HL-60 (cell line): ENCODE measurements at regions not wholly inside any gene's neighbourhood (a gene's known extent, or its start where the extent isn't known, plus 50 kb on each side); places are given as distances from the start of the nearest gene placed in this dataset.

Source experiments
- DNase-seq, 2 experiments: peaks; one replicate each; pipeline ENCODE4 v3.0.0-alpha.2; 2010 to 2020; ENCODE audit warnings: low read depth in 1 of 2, low spot score in 1 of 2
- H3K27ac ChIP-seq: fragments of 250-450 bp; sonication (Bioruptor Pico); replicated peaks from 2 replicates; pipeline ENCODE4 v1.5.1; 2020; ENCODE audit warnings: mild to moderate bottlenecking, moderate library complexity
- H3K27me3 ChIP-seq: fragments of 250-450 bp; sonication (Bioruptor Pico); 2 replicates; pipeline ENCODE4 v1.5.1; 2021; ENCODE audit warnings: mild to moderate bottlenecking, moderate library complexity; ENCODE audit not compliant: insufficient read depth, poor library complexity, severe bottlenecking
- H3K4me3 ChIP-seq: replicated peaks from 2 replicates; pipeline ENCODE4 v1.5.1; 2011; ENCODE audit warnings: mild to moderate bottlenecking, control low read depth, low read length; ENCODE audit not compliant: insufficient read depth
- GABPA ChIP-seq: IDR thresholded peaks from 2 replicates; pipeline ENCODE4 v1.6.1; 2012; ENCODE audit warnings: low read depth
- POLR2AphosphoS5 ChIP-seq: IDR thresholded peaks from 2 replicates; pipeline ENCODE4 v1.6.1; 2012; ENCODE audit warnings: low read depth
- SPI1 ChIP-seq: IDR thresholded peaks from 2 replicates; pipeline ENCODE4 v1.6.1; 2012; ENCODE audit warnings: low read depth, mild to moderate bottlenecking, borderline replicate concordance
- TF ChIP-seq, protein P1 (sequence below): IDR thresholded peaks from one replicate; pipeline ENCODE4 v1.5.1; 2011; ENCODE audit warnings: low read length, control low read depth, inconsistent platforms; ENCODE audit not compliant: insufficient read depth
- TF ChIP-seq, protein P2 (sequence below): IDR thresholded peaks from 2 replicates; pipeline ENCODE4 v1.6.1; 2012; ENCODE audit warnings: low read depth; ENCODE audit not compliant: insufficient replicate concordance

DNA sequence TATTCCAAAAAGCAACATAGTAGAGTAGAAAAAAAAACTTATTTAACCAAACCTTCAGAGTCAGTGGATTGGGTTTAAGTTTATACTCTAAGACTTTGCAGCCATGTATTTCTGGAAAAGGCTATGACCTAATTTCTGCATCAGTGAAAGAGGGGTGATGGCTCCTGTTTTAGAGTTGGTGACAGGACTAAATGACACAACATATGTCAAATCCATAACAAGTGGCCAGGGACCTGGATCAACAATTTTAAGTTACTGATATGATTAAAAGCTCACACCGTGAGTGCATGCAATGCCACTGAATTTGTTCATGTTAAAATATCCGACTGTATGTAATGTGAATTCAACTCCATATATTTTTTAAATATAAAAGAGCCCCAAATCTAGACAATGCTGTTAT, 390.6 kb downstream of the TNS3 start:
- H3K27me3 ChIP-seq = no peaks in the 10 kb centered on the region
- no peak for DNase-seq
- H3K27ac ChIP-seq = no peak overlapping the region
- H3K4me3 ChIP-seq = no peak overlapping the region
- TF ChIP-seq GABPA (no peak), SPI1 (no peak), POLR2AphosphoS5 (no peak)
- TF ChIP-seq, protein P1, sequence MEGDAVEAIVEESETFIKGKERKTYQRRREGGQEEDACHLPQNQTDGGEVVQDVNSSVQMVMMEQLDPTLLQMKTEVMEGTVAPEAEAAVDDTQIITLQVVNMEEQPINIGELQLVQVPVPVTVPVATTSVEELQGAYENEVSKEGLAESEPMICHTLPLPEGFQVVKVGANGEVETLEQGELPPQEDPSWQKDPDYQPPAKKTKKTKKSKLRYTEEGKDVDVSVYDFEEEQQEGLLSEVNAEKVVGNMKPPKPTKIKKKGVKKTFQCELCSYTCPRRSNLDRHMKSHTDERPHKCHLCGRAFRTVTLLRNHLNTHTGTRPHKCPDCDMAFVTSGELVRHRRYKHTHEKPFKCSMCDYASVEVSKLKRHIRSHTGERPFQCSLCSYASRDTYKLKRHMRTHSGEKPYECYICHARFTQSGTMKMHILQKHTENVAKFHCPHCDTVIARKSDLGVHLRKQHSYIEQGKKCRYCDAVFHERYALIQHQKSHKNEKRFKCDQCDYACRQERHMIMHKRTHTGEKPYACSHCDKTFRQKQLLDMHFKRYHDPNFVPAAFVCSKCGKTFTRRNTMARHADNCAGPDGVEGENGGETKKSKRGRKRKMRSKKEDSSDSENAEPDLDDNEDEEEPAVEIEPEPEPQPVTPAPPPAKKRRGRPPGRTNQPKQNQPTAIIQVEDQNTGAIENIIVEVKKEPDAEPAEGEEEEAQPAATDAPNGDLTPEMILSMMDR = no peak
- TF ChIP-seq, protein P2, sequence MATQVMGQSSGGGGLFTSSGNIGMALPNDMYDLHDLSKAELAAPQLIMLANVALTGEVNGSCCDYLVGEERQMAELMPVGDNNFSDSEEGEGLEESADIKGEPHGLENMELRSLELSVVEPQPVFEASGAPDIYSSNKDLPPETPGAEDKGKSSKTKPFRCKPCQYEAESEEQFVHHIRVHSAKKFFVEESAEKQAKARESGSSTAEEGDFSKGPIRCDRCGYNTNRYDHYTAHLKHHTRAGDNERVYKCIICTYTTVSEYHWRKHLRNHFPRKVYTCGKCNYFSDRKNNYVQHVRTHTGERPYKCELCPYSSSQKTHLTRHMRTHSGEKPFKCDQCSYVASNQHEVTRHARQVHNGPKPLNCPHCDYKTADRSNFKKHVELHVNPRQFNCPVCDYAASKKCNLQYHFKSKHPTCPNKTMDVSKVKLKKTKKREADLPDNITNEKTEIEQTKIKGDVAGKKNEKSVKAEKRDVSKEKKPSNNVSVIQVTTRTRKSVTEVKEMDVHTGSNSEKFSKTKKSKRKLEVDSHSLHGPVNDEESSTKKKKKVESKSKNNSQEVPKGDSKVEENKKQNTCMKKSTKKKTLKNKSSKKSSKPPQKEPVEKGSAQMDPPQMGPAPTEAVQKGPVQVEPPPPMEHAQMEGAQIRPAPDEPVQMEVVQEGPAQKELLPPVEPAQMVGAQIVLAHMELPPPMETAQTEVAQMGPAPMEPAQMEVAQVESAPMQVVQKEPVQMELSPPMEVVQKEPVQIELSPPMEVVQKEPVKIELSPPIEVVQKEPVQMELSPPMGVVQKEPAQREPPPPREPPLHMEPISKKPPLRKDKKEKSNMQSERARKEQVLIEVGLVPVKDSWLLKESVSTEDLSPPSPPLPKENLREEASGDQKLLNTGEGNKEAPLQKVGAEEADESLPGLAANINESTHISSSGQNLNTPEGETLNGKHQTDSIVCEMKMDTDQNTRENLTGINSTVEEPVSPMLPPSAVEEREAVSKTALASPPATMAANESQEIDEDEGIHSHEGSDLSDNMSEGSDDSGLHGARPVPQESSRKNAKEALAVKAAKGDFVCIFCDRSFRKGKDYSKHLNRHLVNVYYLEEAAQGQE = no peak

DNA sequence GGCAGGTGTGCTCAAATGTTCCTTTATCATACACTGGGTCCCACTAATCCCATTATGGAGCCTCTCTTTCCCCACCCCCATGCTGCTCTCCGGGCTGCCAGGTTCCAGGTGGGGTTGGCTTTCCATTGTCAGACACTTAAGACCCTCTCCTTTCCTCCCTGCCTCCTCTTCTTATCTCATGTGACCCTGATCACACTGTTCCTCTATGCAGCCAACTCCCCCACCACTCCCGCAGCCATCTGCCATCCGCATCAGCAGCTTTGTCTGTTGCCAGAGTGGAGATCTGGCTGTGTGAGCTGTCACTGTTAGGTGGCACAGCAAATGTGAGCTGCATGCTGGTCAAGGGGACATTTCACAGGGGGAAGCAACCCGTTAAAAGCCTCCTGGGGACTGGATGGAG, 391.4 kb downstream of the TNS3 start:
- H3K4me3 ChIP-seq = no peak overlapping the region
- H3K27ac ChIP-seq = no peak overlapping the region
- no peaks in the 10 kb centered on the region for H3K27me3 ChIP-seq
- no peak for DNase-seq
- TF ChIP-seq SPI1 = no peak
- no peak for TF ChIP-seq POLR2AphosphoS5
- no peak for TF ChIP-seq GABPA
- TF ChIP-seq, protein P2 = no peak
- TF ChIP-seq, protein P1 = no peak

DNA sequence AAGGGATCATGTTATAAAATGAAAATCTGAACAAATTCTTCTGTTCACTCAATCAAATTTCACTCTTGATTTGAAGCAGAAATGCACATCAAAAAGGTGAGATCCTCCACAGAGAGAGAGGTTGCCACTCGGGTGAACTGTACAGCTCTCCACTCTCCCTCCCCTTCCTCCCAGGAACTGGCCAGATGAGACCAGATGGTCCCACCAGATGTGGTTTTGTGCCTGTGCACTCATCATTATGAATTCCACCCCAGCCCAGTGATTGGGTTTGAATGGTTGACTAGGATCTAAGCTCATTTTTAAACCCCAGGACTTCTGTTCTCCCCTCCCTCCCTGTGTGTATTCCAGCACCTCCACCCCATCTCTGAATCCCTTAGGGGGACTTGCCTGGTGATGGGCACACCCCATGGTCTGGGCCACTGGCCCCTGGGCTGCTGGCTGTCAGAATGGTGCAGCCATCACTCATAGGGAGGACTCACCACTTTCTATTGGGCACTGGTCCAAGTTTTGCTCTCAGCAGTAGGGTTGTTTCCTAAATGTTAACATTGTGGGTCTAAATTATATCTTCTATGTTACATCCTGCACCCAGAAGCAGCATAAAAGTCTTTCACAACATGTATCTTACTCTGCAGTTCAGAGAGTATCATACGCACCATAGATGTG, 393.1 kb downstream of the TNS3 start:
- no peak overlapping the region for H3K4me3 ChIP-seq
- H3K27ac ChIP-seq = no peak overlapping the region
- DNase-seq = no peak
- H3K27me3 ChIP-seq = no peaks in the 10 kb centered on the region
- TF ChIP-seq, protein P1 = no peak
- TF ChIP-seq GABPA = no peak
- TF ChIP-seq SPI1 = no peak
- TF ChIP-seq, protein P2 = no peak
- TF ChIP-seq POLR2AphosphoS5 = no peak
